NOMO-1 (cell line): ENCODE measurements at regions not wholly inside any gene's neighbourhood (a gene's known extent, or its start where the extent isn't known, plus 50 kb on each side); places are given as distances from the start of the nearest gene placed in this dataset.
"Not testable (repeated sequence)": the region's sequence is repeated elsewhere in the genome, so short reads cannot be mapped to it uniquely, and the experiment has no call there.

Source experiments
- DNase-seq, 2 experiments: peaks; one replicate each; lab custom pipeline; 2025; ENCODE audit not compliant: unreplicated experiment in 2 of 2; lab: John Stamatoyannopoulos, UW

DNA sequence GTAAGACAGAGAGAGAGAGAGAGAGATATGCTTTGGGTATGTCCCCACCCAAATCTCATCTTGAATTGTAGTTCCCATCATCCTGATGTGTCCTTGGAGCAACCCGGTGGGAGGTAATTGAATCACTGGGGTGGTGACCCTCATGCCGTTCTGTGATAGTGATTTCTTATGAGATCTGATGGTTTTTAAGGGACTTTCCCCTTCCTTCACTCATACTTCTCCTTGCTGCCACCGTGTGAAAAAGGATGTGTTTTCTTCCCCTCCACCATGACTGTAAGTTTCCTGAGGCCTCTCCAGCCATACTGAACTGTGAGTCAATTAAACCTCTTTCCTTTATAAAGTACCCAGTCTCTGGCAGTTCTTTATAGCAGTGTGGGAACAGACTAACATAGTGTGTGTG lies 60.3 kb downstream of the EOMES start:
- DNase-seq = no peak

DNA sequence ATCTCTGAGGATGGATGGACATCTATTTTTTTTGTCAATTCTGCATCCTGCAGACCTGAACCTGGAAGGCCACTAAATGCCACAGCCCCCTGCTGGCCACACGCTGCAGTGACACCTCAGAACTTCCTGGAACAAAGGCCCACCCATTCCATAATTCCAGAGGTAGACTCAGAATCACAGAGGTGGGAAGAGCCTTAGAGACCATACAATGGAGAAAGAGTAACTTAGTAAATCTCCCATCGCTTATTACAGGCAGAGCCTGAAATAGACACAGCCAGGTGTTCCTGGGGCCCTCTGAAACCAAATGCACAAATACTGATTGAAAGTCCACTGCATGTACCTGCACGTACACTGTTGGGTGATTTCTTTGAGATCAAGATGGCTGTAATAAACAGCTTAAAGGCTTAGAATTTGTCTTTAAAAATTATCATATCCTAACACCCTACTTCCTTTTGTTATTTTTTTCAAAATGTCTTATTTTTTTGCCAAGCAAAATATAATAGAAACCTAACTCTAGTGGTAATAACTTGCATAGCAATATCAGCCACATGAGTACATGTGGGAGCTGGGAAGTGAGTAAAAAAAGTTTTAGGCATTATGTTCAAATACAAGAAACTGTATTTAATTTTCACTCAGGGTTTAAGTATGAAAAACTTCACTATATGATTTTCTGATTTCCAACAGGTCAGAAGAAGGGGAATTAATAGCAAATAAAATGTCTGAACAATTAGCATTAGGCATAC lies 62.7 kb downstream of the EOMES start:
- DNase-seq = peak in 1 of 2 experiments; percentile 16

DNA sequence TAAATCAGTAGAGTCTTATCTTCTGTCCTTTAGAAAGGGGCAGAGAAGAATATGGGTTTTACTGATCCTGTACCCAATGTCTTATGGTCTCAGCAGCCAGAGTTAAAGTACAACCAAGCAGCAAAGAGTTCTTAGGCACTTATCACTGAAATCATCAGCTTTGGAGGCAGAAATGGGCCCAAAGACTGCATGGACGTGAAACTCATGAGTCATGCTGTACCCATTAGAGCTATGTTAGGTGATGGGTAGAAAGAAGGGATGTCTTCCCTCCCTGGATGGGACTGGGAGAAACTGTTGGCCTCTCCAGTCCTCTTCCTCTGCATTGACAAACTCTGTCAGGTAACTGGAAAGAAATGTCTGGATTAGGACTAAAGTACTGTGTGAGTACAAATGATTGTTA lies 63.4 kb downstream of the EOMES start:
- DNase-seq = no peak

DNA sequence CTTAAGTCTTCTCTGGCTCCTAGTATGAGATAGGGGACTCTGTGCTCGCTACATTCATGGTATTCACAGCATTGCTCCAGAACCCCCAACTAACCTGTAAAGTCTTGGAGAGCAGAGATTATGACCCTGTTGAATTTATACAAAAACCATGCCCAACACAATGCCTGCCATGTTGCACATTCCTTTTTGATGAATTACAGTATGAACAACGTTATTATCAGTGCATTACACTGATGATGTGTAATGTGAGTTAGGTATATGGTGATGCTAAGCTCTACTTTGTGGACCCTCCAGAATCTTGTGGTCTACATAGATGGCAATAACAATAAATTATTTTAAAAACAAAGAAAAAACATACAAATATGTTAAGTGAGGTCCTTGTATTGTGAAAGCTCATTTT lies 64.3 kb downstream of the EOMES start:
- DNase-seq = no peak

DNA sequence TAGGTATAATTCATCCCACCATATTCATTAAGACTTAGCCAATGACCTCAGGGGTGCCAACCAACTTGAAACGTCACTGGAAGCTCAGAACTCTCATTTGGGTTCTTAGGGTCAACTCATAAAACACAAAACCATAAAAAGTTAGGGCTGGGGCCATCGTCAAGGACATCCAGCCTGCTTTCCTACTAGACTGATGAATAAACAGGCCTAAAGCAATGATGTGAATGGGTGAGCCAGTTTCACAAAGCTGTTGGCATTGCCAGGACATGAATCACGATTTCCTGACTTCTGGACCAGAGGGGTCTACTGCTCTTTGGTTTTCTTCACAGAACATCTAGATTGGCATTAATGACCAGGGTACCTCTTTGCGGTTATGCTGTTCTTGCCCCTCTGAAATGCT lies 64.7 kb downstream of the EOMES start:
- DNase-seq = no peak

DNA sequence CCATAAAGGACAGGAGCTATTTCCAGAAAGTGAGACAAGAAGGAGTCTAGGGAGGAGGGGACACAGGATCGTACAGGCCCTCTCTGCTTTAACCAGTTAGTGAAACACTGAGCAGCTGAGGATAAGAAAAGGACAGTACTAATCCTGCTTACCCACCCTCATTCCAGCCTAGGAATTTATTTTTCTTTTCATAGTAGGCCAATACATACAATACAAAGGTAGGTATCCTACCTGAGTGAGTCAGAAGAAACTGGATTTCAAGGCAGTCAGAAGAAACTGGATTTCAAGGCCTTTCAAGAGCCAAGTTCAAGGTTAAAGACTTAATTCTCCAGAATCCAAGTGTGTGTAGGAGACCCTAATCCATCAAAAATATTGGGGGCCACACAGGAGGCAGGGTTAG lies 65.3 kb downstream of the EOMES start:
- no peak for DNase-seq

DNA sequence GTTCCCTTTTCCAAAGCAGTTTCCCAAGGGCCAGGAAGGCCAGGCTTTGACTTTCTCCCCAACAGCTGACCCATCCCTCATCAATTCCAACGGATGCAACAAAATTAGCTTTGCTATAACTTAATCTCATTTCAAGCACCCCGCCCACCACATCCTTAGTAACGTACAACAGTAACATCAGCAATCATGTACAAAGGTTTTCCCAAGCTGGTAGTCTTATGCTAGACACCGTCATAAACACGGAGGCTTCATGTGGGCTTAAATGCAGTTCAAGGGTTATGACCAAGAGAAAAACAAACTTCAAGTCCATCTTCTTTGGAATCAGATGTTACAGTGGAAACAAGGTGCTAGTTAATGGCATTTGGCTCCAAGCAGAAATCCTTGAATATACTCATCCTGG lies 66.6 kb downstream of the EOMES start:
- no peak for DNase-seq

DNA sequence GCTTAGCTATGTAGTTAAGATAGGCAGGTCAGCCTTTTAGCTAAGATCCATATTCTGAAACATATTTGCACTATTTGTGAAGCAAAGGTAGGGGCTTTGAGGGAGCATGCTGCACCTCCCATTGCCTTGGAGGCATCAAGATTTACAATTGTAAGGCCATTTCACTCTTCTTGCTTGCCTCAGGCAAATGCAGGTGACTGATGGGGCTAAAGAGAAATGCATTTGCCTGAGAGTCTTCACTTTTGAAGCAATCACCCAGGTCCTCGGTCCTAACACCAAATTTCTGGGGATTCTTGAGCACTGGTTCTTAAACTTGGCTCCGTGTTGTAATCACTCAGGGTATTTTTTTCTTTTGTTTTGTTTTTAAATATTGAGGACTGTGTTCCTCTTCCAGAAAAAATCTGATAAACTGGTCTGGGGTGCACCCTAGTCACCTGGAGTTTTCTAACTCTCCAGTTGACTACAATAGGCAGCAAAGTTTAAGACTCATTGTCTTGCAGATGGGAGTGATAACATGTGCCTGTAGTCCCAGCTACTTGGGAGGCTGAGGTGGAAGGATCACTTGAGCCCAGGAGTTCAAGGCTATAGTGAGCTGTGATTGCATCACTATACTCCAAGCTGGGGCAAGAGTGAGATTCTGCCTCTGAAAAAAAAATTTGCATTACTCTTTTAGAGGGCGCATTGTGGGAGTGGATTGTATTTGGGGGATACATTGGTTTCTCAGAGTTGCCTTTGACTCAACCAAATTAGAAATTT lies 68.1 kb downstream of the EOMES start:
- DNase-seq = no peak

DNA sequence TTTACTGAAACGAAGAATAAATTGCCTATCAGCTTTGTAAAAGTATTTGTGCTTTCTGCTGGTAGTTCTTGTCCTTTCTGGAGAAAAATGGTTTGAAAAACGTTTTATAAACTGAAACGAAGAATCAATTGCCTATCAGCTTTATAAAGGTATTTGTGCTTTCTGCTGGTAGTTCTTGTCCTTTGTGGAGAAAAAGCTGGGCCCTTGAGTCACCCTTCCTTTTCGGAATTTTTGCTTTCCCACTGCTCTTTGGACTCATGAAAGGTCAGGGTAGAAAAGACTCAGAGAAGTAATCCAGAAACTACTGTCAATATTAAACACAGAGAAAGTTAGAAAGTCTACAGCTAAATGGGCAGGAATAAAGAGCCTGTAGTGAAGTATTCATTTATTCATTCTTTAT lies 72.8 kb downstream of the EOMES start:
- DNase-seq = no peak

DNA sequence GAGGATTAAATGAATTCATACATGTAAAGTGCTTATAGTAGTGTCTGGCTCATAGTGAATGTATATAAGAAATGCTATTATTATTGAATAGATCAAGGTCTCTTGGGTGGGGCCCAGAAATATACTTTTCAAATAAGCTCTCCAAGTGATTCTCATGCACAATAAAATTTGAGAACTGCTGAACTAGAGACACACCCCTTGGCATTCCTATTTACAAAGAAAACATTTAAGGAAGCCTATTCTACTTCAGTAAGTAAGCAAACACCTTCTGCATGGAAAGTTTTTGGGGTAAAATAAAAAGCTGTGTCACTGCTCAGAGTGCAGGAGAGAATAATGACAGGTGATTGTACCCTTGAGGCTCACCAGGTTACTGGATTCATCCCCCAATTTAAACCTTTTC lies 75.2 kb downstream of the EOMES start:
- DNase-seq = no peak

DNA sequence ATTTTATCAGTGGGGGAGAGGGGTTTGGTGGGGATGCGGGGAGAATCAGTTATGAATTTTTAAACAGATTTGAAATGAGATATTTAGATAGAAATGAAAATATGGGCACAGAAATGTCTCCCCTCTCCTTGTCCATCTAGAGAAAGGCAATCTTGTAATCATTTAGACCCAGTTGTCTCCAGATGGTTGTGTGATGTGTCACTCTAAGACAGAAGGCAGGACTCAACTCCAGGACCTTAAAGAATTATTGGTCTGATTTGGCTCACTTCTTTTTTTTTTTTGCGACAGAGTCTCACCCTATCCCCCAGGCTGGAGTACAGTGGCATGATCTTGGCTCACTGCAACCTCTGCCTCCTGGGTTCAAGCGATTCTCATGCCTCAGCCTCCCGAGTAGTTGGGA lies 77.2 kb downstream of the EOMES start:
- DNase-seq = no peak

DNA sequence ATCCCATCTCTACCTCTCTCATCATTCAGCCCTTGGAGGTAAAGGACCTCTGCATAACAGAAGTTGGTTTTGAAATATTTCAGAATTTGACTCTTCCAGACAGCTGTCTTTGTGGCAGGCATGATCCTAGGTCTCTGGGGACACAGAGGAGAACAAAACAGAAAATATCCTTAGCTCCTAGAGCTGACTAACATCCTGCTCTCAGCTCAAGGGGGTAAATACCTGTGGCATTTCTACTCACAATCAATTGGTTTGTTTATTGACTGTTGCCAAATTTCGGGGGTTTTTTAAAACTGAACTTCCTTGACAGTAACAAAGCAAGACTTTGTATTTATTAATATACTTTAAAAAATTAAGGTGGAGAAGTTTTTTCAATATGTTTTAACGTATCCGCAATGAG lies 78.8 kb downstream of the EOMES start:
- DNase-seq = no peak

DNA sequence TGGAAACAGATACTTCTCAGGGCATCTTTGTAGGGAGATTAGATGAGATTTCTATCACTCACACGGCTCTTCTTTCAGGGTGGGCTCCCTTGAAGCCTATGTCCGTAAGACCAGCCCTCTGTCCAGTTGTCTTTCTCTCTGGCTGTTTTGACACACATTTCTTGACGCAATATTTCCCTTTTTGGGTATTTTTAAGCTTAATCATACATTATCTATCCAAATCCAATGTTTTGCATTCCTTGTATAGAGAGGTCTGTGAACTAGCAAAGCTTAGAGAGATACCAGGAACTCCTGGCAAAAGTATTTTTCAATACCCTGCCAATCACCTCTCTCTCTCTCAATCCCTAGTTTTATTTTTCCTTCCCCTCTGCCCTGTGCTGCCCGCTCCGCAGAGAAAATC lies 79.3 kb downstream of the EOMES start:
- DNase-seq = no peak

DNA sequence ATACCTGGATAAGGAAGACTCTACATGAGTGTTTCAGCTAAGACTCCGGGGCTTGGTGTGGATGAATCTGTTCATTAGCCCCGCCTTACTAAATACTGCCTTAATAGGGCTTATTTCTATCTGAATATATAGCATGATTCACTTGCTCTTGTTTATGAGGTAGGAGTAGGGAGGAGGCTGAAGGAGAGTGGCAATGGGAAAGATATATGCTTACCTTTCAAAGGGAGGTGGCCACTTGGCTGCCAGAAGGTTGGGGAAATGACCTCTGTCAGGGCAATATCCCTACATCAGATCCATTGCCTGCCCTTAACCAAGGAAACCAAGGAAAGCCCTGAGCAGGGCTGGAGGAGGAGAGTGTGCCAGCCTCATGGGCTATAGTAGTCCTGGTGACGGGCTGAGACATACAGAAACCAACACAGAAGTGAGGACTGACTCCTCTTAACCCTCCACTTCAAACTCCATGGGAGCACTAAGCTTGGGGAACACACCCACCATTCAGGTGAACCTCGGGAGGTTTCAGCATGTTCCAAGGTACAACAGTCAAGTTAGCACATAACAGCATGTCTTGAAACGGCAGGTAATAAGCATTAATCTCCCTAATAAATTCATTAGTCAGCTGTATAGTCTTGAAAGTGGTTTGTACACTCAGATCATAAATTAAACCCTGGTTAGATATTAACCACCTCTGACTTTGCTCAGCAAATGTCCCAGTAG lies 80.1 kb downstream of the EOMES start:
- DNase-seq = no peak

DNA sequence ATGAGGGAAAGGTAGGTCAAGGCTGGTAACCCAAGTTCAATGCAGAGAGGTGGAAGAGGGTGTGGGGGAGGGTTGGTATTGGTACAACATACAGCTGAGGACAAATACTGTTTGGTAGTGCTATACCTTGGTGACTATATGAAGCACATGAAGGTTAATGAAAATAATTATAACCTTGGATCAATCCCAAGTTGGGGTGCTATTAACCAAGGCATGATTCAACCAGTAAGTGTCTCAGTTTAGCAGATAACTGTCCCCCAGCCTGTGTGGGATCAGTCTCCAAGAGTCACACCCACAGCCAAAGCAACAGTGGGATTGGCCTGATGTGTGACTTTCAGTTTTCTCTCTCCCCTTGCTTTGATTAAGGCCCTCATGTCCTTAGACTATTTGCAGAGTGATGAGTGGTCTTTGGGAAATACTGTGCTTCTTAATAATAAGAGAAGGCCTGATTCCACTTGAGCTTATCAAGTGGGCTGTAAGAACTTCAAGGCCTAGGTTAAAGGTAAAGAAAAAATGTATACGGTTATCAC lies 80.8 kb downstream of the EOMES start:
- DNase-seq = no peak

DNA sequence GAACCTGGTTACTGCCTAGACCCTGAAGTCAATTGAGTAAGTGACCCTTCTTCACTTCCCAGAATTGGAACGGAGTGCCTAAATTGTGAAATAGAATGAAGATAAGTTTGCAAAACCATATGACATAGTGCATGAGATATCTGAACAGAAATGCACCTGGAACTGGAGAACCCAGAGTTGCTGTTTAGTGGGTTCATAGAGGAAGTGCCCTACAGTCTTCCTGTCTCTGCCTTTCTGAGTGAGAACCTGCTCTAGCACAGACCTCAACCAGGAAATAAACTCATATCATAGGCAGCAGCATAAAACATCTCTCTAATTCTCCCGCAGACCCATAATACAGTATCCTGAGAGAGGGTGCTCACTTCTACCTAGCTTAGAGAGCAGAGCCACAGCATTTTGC lies 82.9 kb downstream of the EOMES start:
- DNase-seq = peak; percentile 23 to 65

DNA sequence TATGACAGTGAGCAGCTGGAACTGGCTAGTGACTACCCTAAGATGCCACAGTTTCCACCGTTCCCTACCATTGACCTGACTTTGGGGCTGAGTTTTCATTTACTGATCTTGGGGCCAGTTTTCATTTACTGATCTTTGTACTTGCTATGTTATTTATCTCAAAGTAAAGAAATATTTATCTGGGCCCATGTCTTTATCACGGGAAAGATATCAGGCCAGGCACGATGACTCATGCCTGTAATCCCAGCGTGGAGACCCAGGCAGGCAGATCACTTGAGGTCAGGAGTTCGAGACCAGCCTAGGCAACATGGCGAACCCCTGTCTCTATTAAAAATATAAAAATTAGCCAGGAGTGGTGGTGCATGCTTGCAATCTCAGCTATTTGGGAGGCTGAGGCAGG lies 83.5 kb downstream of the EOMES start:
- DNase-seq = no peak

DNA sequence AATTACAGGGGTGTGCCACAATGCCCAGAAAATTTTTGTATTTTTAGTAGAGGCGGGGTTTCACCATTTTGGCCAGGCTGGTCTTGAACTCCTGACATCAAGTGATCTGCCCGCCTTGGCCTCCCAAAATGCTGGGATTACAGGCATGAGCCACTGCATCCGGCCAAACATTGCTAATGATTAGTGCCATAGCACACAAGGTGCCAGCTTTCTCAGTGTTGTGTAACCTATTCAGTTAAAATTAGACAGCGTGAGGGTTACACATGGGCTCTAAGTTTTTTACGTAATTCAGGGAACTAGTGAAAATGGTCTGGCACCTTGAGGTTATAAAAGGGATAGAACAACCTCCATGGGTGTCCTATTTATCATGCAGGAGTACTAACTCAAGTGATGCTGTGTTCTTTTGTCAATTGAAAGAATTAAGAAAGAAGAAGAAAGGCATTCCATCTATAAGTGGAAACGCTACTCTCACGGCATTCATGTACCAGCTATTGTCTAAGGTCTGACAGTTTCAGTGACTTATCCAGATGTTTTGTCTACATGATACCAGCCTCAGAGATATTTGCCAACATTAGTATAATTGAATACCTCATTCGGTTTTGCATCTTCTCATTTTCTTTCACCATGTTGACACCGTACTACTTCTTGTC lies 84.7 kb downstream of the EOMES start:
- DNase-seq = peak; percentile 50 to 51

DNA sequence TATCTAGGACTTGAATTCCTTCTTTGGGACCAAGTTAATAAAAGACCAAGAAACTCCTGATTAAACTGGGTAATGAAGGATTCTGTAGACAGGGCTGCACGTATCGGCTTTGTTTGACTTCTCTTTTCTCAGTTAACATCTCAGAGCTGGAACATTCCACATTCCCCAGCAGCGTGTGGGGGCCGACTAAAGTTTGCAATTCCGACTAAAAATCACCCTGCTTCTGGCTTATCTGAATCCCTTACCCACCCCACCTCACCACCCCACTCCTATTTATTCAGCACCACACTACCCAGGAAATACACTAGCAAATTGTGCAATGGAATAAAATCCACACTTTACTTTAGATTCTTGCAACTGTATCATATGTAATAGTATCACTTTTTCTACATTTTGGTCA lies 87.1 kb downstream of the EOMES start:
- not testable (repeated sequence) for DNase-seq

DNA sequence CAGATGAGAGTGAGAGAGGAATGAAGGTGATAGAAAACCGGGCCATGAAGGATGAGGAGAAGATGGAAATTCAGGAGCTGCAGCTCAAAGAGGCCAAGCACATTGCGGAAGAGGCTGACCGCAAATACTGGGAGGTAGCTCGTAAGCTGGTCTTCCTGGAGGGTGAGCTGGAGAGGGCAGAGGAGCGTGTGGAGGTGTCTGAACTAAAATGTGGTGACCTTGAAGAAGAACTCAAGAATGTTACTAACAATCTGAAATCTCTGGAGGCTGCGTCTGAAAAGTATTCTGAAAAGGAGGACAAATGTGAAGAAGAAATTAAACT lies 88.9 kb downstream of the EOMES start:
- DNase-seq = peak in 1 of 2 experiments; percentile 55
